ENCODE measurements at regions not wholly inside any gene's neighbourhood (a gene's known extent, or its start where the extent isn't known, plus 50 kb on each side); places are given as distances from the start of the nearest gene placed in this dataset.
A peak's percentile ranks its signal among the peaks of the same experiment; 100 is the strongest.

GRCh38 chr14:89616852-89617341 lies 199.9 kb upstream of the FOXN3 start:
- Histone ChIP-seq H3K27me3 (ENCODE audit: control insufficient read depth in 2 of 2, insufficient read depth in 2 of 2, low read length in 2 of 2) (peaks cover 5 to 17% of the 10 kb centered on the region in 2 experiments), H3K36me3 (ENCODE audit: control insufficient read depth, insufficient read depth, low read length) (no peaks in the 10 kb centered on the region), H3K79me2 (ENCODE audit: control insufficient read depth, insufficient read depth, low read length) (no peaks in the 10 kb centered on the region), H3K9me3 (replicated peaks; ENCODE audit: control insufficient read depth, insufficient read depth, low read depth, low read length) (no peaks in the 10 kb centered on the region), H3K9me1 (ENCODE audit: control insufficient read depth, insufficient read depth, low read length) (no peaks in the 10 kb centered on the region), H3K4me3 (no peak overlapping the region), H2AFZ (ENCODE audit: low read depth, low read length) (no peak overlapping the region), H3K9ac (ENCODE audit: insufficient read depth in 1 of 2, low read depth in 2 of 2, low read length in 2 of 2) (no peak overlapping the region), H3K27ac (ENCODE audit: extremely low read depth, low read depth, low read length) (no peak overlapping the region), H3K4me1 (replicated peaks in 1 of 2; ENCODE audit: control insufficient read depth in 2 of 2, insufficient read depth in 2 of 2, low read length in 2 of 2) (peaks cover 0 to 7% of the 10 kb centered on the region in 2 experiments; a peak in 1 of 5 replicates), H3K4me2 (ENCODE audit: insufficient read depth, low read length) (no peak overlapping the region), H4K20me1 (replicated peaks; ENCODE audit: control insufficient read depth, insufficient read depth, low read length) (no peaks in the 10 kb centered on the region)
- WGBS (ENCODE audit: insufficient coverage, low coverage, missing lambda C conversion rate): 7% methylated on average over 5 of the region's 5 CpGs
- intact Hi-C loops (cut with micrococcal nuclease) (no loop called here), in situ Hi-C loops (cut with MboI) (no loop called here)
- no TSS peak for BruUV-seq (replicated peaks)
- no peak for DNase-seq (ENCODE audit: extremely low read depth in 1 of 4, low spot score in 3 of 4)
- TF ChIP-seq TAF9B (IDR thresholded peaks at IDR 0.05; ENCODE audit: partially characterized antibody) (no peak), KDM5B (IDR thresholded peaks at IDR 0.05; ENCODE audit: insufficient replicate concordance, low read depth, low read length) (no peak), KAT7 (CRISPR knock-in tag; IDR thresholded peaks at IDR 0.05; ENCODE audit: borderline replicate concordance) (no peak), ZNF639 (CRISPR knock-in tag; conservative IDR thresholded peaks at IDR 0.05 in 1 of 2, IDR thresholded peaks at IDR 0.05 in 1 of 2) (no peak), RFX1 (IDR thresholded peaks at IDR 0.05) (peak; percentile 30; the same call in 1 of the 2 replicates)
- no peak for FAIRE-seq
- POLR2A ChIA-PET: no interaction called here
- no peak for ATAC-seq
- CTCF ChIA-PET (ENCODE audit: low intra/inter-chr PET ratio): no interaction called here
